GM12873 (cell line): ENCODE measurements at regions not wholly inside any gene's neighbourhood (a gene's known extent, or its start where the extent isn't known, plus 50 kb on each side); places are given as distances from the start of the nearest gene placed in this dataset.

ENCODE experiments used
- CTCF ChIP-seq: IDR thresholded peaks from 2 replicates; pipeline ENCODE4 v1.5.1; 2012; ENCODE audit warnings: low read depth, mild to moderate bottlenecking, moderate library complexity, low read length, control low read depth; ENCODE audit not compliant: insufficient read depth; ENCODE audit errors: missing control alignments

GRCh38 chr7:110170841-110171240 lies 920.1 kb upstream of the LRRN3 start:
- TF ChIP-seq CTCF: no peak

DNA sequence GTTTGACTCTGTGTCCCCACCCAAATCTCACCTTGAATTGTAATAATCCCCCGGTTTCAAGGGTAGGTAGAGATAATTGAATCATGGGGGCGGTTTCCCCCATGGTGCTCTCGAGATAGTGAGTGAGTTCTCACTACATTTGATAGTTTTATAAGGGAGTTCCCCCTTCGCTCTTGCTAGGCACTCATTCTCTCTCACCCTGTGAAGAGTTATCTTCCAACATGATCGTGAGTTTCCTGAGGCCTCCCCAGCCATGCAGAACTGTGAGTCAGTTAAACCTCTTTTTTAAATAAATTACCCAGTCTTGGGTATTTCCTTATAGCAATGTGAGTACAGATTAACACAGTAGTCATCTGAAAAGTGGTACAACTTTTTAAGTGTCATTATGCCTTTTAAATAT lies 913.5 kb upstream of the LRRN3 start:
- TF ChIP-seq CTCF: no peak

DNA sequence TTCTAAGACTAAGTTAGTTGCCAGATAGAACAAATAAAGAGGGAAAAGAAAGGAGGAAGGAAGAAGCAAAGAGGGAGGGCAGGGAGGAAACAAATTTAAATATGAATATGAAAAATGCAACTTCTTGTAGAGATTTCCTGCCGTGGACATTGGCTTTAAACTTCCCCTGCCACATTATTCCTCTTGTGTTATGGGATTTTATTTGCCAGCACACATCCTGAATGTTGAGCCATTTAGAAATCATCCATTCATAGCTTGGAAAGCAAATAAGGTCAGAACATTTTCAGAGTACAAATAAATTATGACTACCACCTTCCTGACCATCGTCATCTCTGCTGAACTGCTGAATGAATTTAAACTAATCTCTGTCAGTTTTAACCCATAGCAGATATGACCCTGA lies 911.9 kb upstream of the LRRN3 start:
- no peak for TF ChIP-seq CTCF

DNA sequence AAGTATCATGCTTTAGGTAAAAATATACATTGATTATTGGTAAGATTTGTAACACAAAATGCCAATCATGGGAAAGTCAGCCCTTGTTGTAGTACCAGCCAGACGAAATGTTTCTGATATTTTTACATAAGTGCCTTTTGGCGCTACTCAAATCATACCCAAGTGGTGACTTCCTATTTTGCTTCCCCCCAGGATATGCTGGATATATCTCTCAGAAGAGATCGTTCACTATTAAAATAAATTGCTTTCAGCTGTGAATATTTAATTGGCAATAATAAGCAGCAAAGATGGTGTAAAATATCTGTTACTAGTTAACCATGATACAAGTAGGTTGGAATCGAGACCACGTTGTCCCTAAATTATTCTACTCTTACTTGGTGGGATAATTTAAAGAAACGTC lies 909.2 kb upstream of the LRRN3 start:
- TF ChIP-seq CTCF: no peak

DNA sequence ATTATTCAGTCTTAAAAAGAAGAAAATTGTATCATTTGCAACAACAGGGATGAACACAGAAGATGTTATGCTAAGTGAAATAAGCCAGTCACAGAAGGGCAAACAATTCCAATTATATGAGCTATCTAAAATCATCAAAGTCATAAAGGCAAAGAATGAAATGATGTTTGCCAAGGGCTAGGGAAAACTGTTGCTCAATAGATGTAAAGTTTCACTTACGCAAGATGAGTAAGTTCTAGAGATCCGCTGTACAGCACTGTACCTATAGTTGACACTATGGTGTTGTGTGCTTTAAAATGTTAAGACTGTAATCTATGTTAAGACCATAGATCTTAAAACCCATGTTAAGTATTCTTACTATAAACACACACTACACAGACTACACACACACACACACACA lies 904.6 kb upstream of the LRRN3 start:
- TF ChIP-seq CTCF: no peak

- no peak for TF ChIP-seq CTCF
Observed at GRCh38 chr7:110187877-110188554, 902.9 kb upstream of the LRRN3 start.

DNA sequence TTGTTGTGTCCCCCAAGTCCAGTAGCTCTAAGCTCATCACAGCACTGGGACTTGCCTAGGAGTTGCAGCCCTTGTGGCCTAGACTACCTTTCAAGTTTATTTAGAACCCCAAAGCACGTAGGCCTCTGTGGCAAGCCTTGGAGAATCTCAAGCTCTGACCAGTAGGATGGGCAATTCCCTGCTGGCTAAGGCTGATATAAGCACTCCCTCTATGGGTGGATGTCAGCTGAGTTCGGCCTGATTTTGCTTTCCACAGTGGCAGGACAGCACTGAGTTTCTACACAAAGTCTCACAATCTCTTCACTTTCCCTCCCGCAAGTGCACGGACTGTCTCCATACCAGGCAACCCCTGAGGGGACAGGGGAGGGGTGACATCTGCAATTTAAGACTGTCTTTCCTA lies 886.4 kb upstream of the LRRN3 start:
- no peak for TF ChIP-seq CTCF

DNA sequence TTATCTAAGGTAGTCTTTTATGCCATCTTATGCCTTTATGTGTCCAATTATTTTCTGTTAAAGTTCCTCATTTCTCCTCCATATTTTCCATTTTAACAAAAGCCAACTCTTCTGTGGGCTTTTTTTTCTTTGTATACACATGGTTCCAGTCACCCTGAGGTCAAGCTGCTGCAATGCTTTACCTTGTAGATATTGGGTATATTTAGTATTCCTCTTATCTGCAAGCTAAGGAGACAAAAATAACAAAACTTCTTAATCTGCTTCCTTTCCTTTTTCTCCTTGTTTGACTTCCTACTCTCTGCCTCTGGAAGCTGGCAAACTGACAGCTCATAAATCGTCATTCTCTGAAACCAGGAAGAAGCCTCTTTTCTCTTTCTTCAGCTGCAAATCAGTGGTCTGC lies 885.0 kb upstream of the LRRN3 start:
- no peak for TF ChIP-seq CTCF
